ENCODE measurements at regions not wholly inside any gene's neighbourhood (a gene's known extent, or its start where the extent isn't known, plus 50 kb on each side); places are given as distances from the start of the nearest gene placed in this dataset.

GRCh38 chr1:239155466-239156091 lies 230.8 kb upstream of the CHRM3 start:
- Histone ChIP-seq H3K9me2 (replicated peaks; ENCODE audit: insufficient read depth, low read length) (no peaks in the 10 kb centered on the region), H3K4me3 (ENCODE audit: low read length) (no peak overlapping the region), H3K4me1 (ENCODE audit: low read length) (peaks cover 10% of the 10 kb centered on the region), H3K36me3 (replicated peaks; ENCODE audit: insufficient read depth, low read length) (no peaks in the 10 kb centered on the region), H2AFZ (ENCODE audit: low read length) (no peak overlapping the region), H3K9me3 (replicated peaks; ENCODE audit: insufficient read depth, low read length) (no peaks in the 10 kb centered on the region), H3K27me3 (replicated peaks; ENCODE audit: insufficient read depth, low read length) (no peaks in the 10 kb centered on the region), H4K20me1 (ENCODE audit: insufficient read depth, low read length) (no peaks in the 10 kb centered on the region), H3K9ac (ENCODE audit: low read length) (no peak overlapping the region), H3K79me2 (ENCODE audit: low read length) (no peaks in the 10 kb centered on the region), H3F3A (ENCODE audit: insufficient read depth, low read length) (no peaks in the 10 kb centered on the region), H3K27ac (ENCODE audit: low read length) (no peak overlapping the region), H3K4me2 (ENCODE audit: low read depth, low read length) (no peak overlapping the region)
- TF ChIP-seq EZH2 (optimal IDR thresholded peaks at IDR 0.05; ENCODE audit: low read depth, low read length) (no peak), EZH2phosphoT487 (IDR thresholded peaks at IDR 0.05; ENCODE audit: low read length) (no peak), CTCF (IDR thresholded peaks at IDR 0.05; ENCODE audit: low read length) (no peak)
- DNase-seq, result no peak

- Histone ChIP-seq H3K9me2 (replicated peaks; ENCODE audit: insufficient read depth, low read length) (no peaks in the 10 kb centered on the region), H3K79me2 (ENCODE audit: low read length) (no peaks in the 10 kb centered on the region), H3K4me2 (ENCODE audit: low read depth, low read length) (no peak overlapping the region), H3K4me1 (ENCODE audit: low read length) (peaks cover 10% of the 10 kb centered on the region), H3K36me3 (replicated peaks; ENCODE audit: insufficient read depth, low read length) (no peaks in the 10 kb centered on the region), H2AFZ (ENCODE audit: low read length) (no peak overlapping the region), H3K27me3 (replicated peaks; ENCODE audit: insufficient read depth, low read length) (no peaks in the 10 kb centered on the region), H3K4me3 (ENCODE audit: low read length) (no peak overlapping the region), H3K9me3 (replicated peaks; ENCODE audit: insufficient read depth, low read length) (no peaks in the 10 kb centered on the region), H3K9ac (ENCODE audit: low read length) (no peak overlapping the region), H3F3A (ENCODE audit: insufficient read depth, low read length) (no peaks in the 10 kb centered on the region), H4K20me1 (ENCODE audit: insufficient read depth, low read length) (no peaks in the 10 kb centered on the region), H3K27ac (ENCODE audit: low read length) (no peak overlapping the region)
- no peak for DNase-seq
- no peak for TF ChIP-seq EZH2phosphoT487 (IDR thresholded peaks at IDR 0.05; ENCODE audit: low read length)
- TF ChIP-seq CTCF (IDR thresholded peaks at IDR 0.05; ENCODE audit: low read length), result no peak
- TF ChIP-seq EZH2 (optimal IDR thresholded peaks at IDR 0.05; ENCODE audit: low read depth, low read length), result no peak
Measured at GRCh38 chr1:239151937-239152336, 234.4 kb upstream of the CHRM3 start.

GRCh38 chr1:239140968-239141367 lies 245.4 kb upstream of the CHRM3 start:
- DNase-seq, result peak; percentile 26
- Histone ChIP-seq H3K27ac (ENCODE audit: low read length) (peak overlapping the region; percentile 25; the same call in 1 of the 2 replicates), H3F3A (ENCODE audit: insufficient read depth, low read length) (no peaks in the 10 kb centered on the region), H3K4me2 (ENCODE audit: low read depth, low read length) (no peak overlapping the region), H3K9ac (ENCODE audit: low read length) (no peak overlapping the region), H4K20me1 (ENCODE audit: insufficient read depth, low read length) (no peaks in the 10 kb centered on the region), H3K79me2 (ENCODE audit: low read length) (no peaks in the 10 kb centered on the region), H3K4me3 (ENCODE audit: low read length) (no peak overlapping the region), H3K9me2 (replicated peaks; ENCODE audit: insufficient read depth, low read length) (no peaks in the 10 kb centered on the region), H3K27me3 (replicated peaks; ENCODE audit: insufficient read depth, low read length) (no peaks in the 10 kb centered on the region), H3K9me3 (replicated peaks; ENCODE audit: insufficient read depth, low read length) (no peaks in the 10 kb centered on the region), H2AFZ (ENCODE audit: low read length) (peak overlapping the region; percentile 9; the same call in 1 of the 2 replicates), H3K4me1 (ENCODE audit: low read length) (no peaks in the 10 kb centered on the region), H3K36me3 (replicated peaks; ENCODE audit: insufficient read depth, low read length) (no peaks in the 10 kb centered on the region)
- TF ChIP-seq CTCF (IDR thresholded peaks at IDR 0.05; ENCODE audit: low read length) (no peak), EZH2phosphoT487 (IDR thresholded peaks at IDR 0.05; ENCODE audit: low read length) (no peak), EZH2 (optimal IDR thresholded peaks at IDR 0.05; ENCODE audit: low read depth, low read length) (no peak)

Measured in MM.1S (cell line).